ENCODE measurements at regions not wholly inside any gene's neighbourhood (a gene's known extent, or its start where the extent isn't known, plus 50 kb on each side); places are given as distances from the start of the nearest gene placed in this dataset.

- TF ChIP-seq, protein P1, sequence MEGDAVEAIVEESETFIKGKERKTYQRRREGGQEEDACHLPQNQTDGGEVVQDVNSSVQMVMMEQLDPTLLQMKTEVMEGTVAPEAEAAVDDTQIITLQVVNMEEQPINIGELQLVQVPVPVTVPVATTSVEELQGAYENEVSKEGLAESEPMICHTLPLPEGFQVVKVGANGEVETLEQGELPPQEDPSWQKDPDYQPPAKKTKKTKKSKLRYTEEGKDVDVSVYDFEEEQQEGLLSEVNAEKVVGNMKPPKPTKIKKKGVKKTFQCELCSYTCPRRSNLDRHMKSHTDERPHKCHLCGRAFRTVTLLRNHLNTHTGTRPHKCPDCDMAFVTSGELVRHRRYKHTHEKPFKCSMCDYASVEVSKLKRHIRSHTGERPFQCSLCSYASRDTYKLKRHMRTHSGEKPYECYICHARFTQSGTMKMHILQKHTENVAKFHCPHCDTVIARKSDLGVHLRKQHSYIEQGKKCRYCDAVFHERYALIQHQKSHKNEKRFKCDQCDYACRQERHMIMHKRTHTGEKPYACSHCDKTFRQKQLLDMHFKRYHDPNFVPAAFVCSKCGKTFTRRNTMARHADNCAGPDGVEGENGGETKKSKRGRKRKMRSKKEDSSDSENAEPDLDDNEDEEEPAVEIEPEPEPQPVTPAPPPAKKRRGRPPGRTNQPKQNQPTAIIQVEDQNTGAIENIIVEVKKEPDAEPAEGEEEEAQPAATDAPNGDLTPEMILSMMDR (IDR thresholded peaks at IDR 0.05), result no peak
- TF ChIP-seq POLR2A (IDR thresholded peaks at IDR 0.05), result no peak
Observed at GRCh38 chr1:43108080-43108479, 64.0 kb downstream of the EBNA1BP2 start.

Measured in body of pancreas (tissue), 4 donors.